Stomach (tissue), 4 donors: ENCODE measurements at regions not wholly inside any gene's neighbourhood (a gene's known extent, or its start where the extent isn't known, plus 50 kb on each side); places are given as distances from the start of the nearest gene placed in this dataset.

Experiments
- CTCF ChIP-seq, 7 experiments: fragments of 450-650 bp in 4 of 7; fragments of 200-600 bp in 3 of 7; sonication (generic) in 3 of 7; IDR thresholded peaks; one replicate each; pipeline ENCODE4 v1.5.1; 2016 to 2019; ENCODE audit warnings: antibody characterized with exemption in 7 of 7, control low read depth in 2 of 7, mild to moderate bottlenecking in 1 of 7
- EP300 ChIP-seq: sonication (generic); formaldehyde crosslinking; IDR thresholded peaks from one replicate; pipeline ENCODE4 v1.6.1; 2017; ENCODE audit warnings: antibody characterized with exemption
- POLR2A ChIP-seq, 4 donors: fragments of 450-650 bp; IDR thresholded peaks; one replicate each; pipeline ENCODE4 v1.6.1; 2016; ENCODE audit warnings: antibody characterized with exemption in 4 of 4, control low read depth in 2 of 4, mild to moderate bottlenecking in 1 of 4, moderate library complexity in 1 of 4
- POLR2AphosphoS5 ChIP-seq, 3 donors: sonication (generic); formaldehyde crosslinking; IDR thresholded peaks; one replicate each; pipeline ENCODE4 v1.6.1; 2016; ENCODE audit warnings: antibody characterized with exemption in 3 of 3

DNA sequence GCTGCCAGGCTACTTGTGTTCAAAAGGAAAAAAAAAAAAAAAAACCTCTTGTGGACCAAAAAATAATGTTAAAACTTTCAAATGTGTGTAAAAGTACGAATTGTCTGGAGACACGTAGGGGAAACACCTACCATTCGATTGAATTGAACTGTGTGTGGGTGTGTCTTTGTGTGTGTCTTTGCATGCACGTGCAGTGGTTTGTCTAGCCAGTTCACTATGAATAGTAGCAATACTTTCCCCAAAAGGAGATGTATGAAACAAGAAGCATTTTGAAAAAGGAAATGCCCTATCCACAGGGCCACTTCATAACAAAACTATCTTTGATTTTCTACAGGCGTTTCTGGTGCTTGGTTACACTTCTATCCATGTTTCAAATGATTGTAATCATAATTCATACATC lies 186.8 kb downstream of the RPRM start:
- TF ChIP-seq CTCF (IDR thresholded peaks at IDR 0.05) (no peak), POLR2AphosphoS5 (IDR thresholded peaks at IDR 0.05) (no peak), EP300 (no peak), POLR2A (IDR thresholded peaks at IDR 0.05) (no peak)
